Activated CD8-positive, alpha-beta memory T cell treated with anti-CD3 and anti-CD28 coated beads, Interleukin-2, amount 50 U/mL, for 1 hour (primary cell): ENCODE measurements at regions not wholly inside any gene's neighbourhood (a gene's known extent, or its start where the extent isn't known, plus 50 kb on each side); places are given as distances from the start of the nearest gene placed in this dataset.

Experiments used
- DNase-seq: peaks from one replicate; pipeline ENCODE4 v3.0.0-alpha.2; 2020; ENCODE audit errors: extremely low read depth

- no peak for DNase-seq
Observed at GRCh38 chr17:77725846-77726245, 232.7 kb upstream of the TNRC6C start.

- no peak for DNase-seq
Observed at GRCh38 chr17:77726549-77727006, 231.9 kb upstream of the TNRC6C start.

- DNase-seq, result no peak
Observed at GRCh38 chr17:77727037-77727615, 231.4 kb upstream of the TNRC6C start.

GRCh38 chr17:77728474-77728795 is 230.1 kb upstream of the TNRC6C start:
- no peak for DNase-seq

GRCh38 chr17:77728871-77729270 is 229.6 kb upstream of the TNRC6C start:
- no peak for DNase-seq

- DNase-seq, result no peak
Observed at GRCh38 chr17:77729587-77729986, 228.9 kb upstream of the TNRC6C start.

GRCh38 chr17:77730376-77730775 is 228.1 kb upstream of the TNRC6C start:
- no peak for DNase-seq

GRCh38 chr17:77733576-77734296 is 224.8 kb upstream of the TNRC6C start:
- DNase-seq, result no peak

- DNase-seq, result no peak
Observed at GRCh38 chr17:77734371-77735080, 224.0 kb upstream of the TNRC6C start.

GRCh38 chr17:77735081-77735565 is 223.4 kb upstream of the TNRC6C start:
- DNase-seq, result no peak

GRCh38 chr17:77735566-77736198 is 222.8 kb upstream of the TNRC6C start:
- no peak for DNase-seq

- DNase-seq, result no peak
Observed at GRCh38 chr17:77736199-77736585, 222.3 kb upstream of the TNRC6C start.

- DNase-seq, result no peak
Observed at GRCh38 chr17:77736721-77737120, 221.8 kb upstream of the TNRC6C start.

GRCh38 chr17:77737442-77738265 is 220.8 kb upstream of the TNRC6C start:
- DNase-seq, result no peak

GRCh38 chr17:77738751-77739531 is 219.6 kb upstream of the TNRC6C start:
- DNase-seq, result no peak

GRCh38 chr17:77740481-77740880 is 218.0 kb upstream of the TNRC6C start:
- DNase-seq, result no peak

GRCh38 chr17:77741109-77741508 is 217.4 kb upstream of the TNRC6C start:
- DNase-seq, result no peak

GRCh38 chr17:77742579-77742978 is 215.9 kb upstream of the TNRC6C start:
- DNase-seq, result no peak

- DNase-seq, result no peak
Observed at GRCh38 chr17:77744066-77744988, 214.2 kb upstream of the TNRC6C start.

GRCh38 chr17:77745702-77746101 is 212.8 kb upstream of the TNRC6C start:
- no peak for DNase-seq
